Hepatocyte (in vitro differentiated cells): ENCODE measurements at regions not wholly inside any gene's neighbourhood (a gene's known extent, or its start where the extent isn't known, plus 50 kb on each side); places are given as distances from the start of the nearest gene placed in this dataset.

ENCODE experiments used
- DNase-seq: peaks from one replicate; pipeline ENCODE4 v3.0.0-alpha.2; 2016; ENCODE audit warnings: low spot score
- H2AFZ ChIP-seq: fragments of 200-600 bp; sonication (generic); 2 replicates; pipeline ENCODE4 v1.6.0; 2016; ENCODE audit warnings: antibody characterized with exemption, mild to moderate bottlenecking
- H3K27ac ChIP-seq: fragments of 200-600 bp; sonication (generic); 2 replicates; pipeline ENCODE4 v1.5.1; 2016; ENCODE audit warnings: mild to moderate bottlenecking
- H3K27me3 ChIP-seq: fragments of 200-600 bp; sonication (generic); 2 replicates; pipeline ENCODE4 v1.6.1; 2016
- H3K36me3 ChIP-seq: fragments of 200-600 bp; sonication (generic); replicated peaks from 2 replicates; pipeline ENCODE4 v1.5.1; 2016; ENCODE audit warnings: low read depth; ENCODE audit not compliant: insufficient read depth
- H3K4me1 ChIP-seq: fragments of 200-600 bp; sonication (generic); 2 replicates; pipeline ENCODE4 v1.5.1; 2016; ENCODE audit warnings: mild to moderate bottlenecking, moderate library complexity; ENCODE audit not compliant: insufficient read depth
- H3K4me2 ChIP-seq: fragments of 200-600 bp; sonication (generic); 2 replicates; pipeline ENCODE4 v1.6.0; 2016
- H3K4me3 ChIP-seq: fragments of 200-600 bp; sonication (generic); 2 replicates; pipeline ENCODE4 v1.5.1; 2016; ENCODE audit warnings: mild to moderate bottlenecking
- H3K79me2 ChIP-seq: fragments of 200-600 bp; sonication (generic); 2 replicates; pipeline ENCODE4 v1.6.0; 2017; ENCODE audit warnings: mild to moderate bottlenecking
- H3K9me2 ChIP-seq: fragments of 200-600 bp; sonication (generic); replicated peaks from 2 replicates; pipeline ENCODE4 v1.6.0; 2017; ENCODE audit warnings: mild to moderate bottlenecking; ENCODE audit not compliant: insufficient read depth
- H3K9me3 ChIP-seq: fragments of 200-600 bp; sonication (generic); 2 replicates; pipeline ENCODE4 v1.5.1; 2016; ENCODE audit warnings: low read depth, mild to moderate bottlenecking
- H4K20me1 ChIP-seq: fragments of 200-600 bp; sonication (generic); 2 replicates; pipeline ENCODE4 v1.6.0; 2016; ENCODE audit warnings: mild to moderate bottlenecking; ENCODE audit not compliant: insufficient read depth, poor library complexity, severe bottlenecking
- CTCF ChIP-seq: fragments of 200-600 bp; sonication (generic); IDR thresholded peaks from 2 replicates; pipeline ENCODE4 v1.5.1; 2016; ENCODE audit warnings: antibody characterized with exemption, mild to moderate bottlenecking; ENCODE audit not compliant: poor library complexity
- EZH2 ChIP-seq: fragments of 200-600 bp; sonication (generic); IDR thresholded peaks from 2 replicates; pipeline ENCODE4 v1.6.1; 2016; ENCODE audit warnings: antibody characterized with exemption, mild to moderate bottlenecking, borderline replicate concordance
- EZH2phosphoT487 ChIP-seq: fragments of 200-600 bp; sonication (generic); IDR thresholded peaks from one replicate; pipeline ENCODE4 v1.6.1; 2018; ENCODE audit warnings: antibody characterized with exemption, mild to moderate bottlenecking, low read depth, moderate library complexity; ENCODE audit not compliant: unreplicated experiment, severe bottlenecking
- WGBS: methylation state at CpG from one replicate; pipeline ENCODE4 v1.1.6; 2016; ENCODE audit warnings: low lambda C conversion rate; ENCODE audit errors: missing lambda C conversion rate; 5-methylcytosine and 5-hydroxymethylcytosine counted together

- H3K4me2 ChIP-seq, result no peak overlapping the region
- no peak for DNase-seq
- WGBS, result 78% methylated on average over 5 of the region's 5 CpGs
These were observed 560.6 kb downstream of the PRR16 start for GRCh38 chr5:121024416-121025311.

GRCh38 chr5:121025671-121026070 lies 561.6 kb downstream of the PRR16 start:
- Histone ChIP-seq H2AFZ (no peak overlapping the region), H3K4me1 (no peaks in the 10 kb centered on the region), H3K4me3 (no peak overlapping the region), H3K27ac (no peak overlapping the region), H4K20me1 (no peaks in the 10 kb centered on the region), H3K79me2 (no peaks in the 10 kb centered on the region), H3K9me3 (no peaks in the 10 kb centered on the region), H3K36me3 (no peaks in the 10 kb centered on the region), H3K9me2 (no peaks in the 10 kb centered on the region), H3K27me3 (no peaks in the 10 kb centered on the region), H3K4me2 (no peak overlapping the region)
- no peak for DNase-seq
- TF ChIP-seq CTCF, result no peak
- TF ChIP-seq EZH2, result no peak
- TF ChIP-seq EZH2phosphoT487, result no peak
- 92% methylated on average over 2 of the region's 2 CpGs for WGBS

More at GRCh38 chr5:121024416-121025311, 560.6 kb downstream of the PRR16 start:
- H3K4me1 ChIP-seq, result no peaks in the 10 kb centered on the region
- H3K9me3 ChIP-seq, result no peaks in the 10 kb centered on the region
- no peak overlapping the region for H2AFZ ChIP-seq
- H3K27me3 ChIP-seq, result no peaks in the 10 kb centered on the region
- H3K4me3 ChIP-seq, result no peak overlapping the region
- H3K27ac ChIP-seq, result no peak overlapping the region
- no peak for TF ChIP-seq EZH2phosphoT487
- TF ChIP-seq CTCF, result no peak
- no peak for TF ChIP-seq EZH2
- no peaks in the 10 kb centered on the region for H3K9me2 ChIP-seq
- no peaks in the 10 kb centered on the region for H4K20me1 ChIP-seq
- H3K79me2 ChIP-seq, result no peaks in the 10 kb centered on the region
- H3K36me3 ChIP-seq, result no peaks in the 10 kb centered on the region

- no peak for TF ChIP-seq EZH2
- TF ChIP-seq CTCF, result no peak
- no peak for TF ChIP-seq EZH2phosphoT487
- Histone ChIP-seq H2AFZ (no peak overlapping the region), H3K79me2 (no peaks in the 10 kb centered on the region), H3K4me2 (no peak overlapping the region), H3K9me3 (no peaks in the 10 kb centered on the region), H3K4me3 (no peak overlapping the region), H3K36me3 (no peaks in the 10 kb centered on the region), H3K9me2 (no peaks in the 10 kb centered on the region), H3K27me3 (no peaks in the 10 kb centered on the region), H3K4me1 (no peaks in the 10 kb centered on the region), H4K20me1 (no peaks in the 10 kb centered on the region), H3K27ac (no peak overlapping the region)
- no peak for DNase-seq
- 90% methylated on average over 3 of the region's 3 CpGs for WGBS
These were observed 563.5 kb downstream of the PRR16 start for GRCh38 chr5:121027636-121028035.
